K562 (cell line): ENCODE measurements at regions not wholly inside any gene's neighbourhood (a gene's known extent, or its start where the extent isn't known, plus 50 kb on each side); places are given as distances from the start of the nearest gene placed in this dataset.

ENCODE experiments used
- CTCF ChIP-seq, 3 experiments: IDR thresholded peaks in 2 of 3; conservative IDR thresholded peaks in 1 of 3; 2 replicates each; pipeline ENCODE4 v1.5.1; 2011 to 2012; ENCODE audit warnings: low read length in 3 of 3, mild to moderate bottlenecking in 3 of 3, control low read depth in 2 of 3, improper control_type of control experiment in 1 of 3, inconsistent platforms in 1 of 3, low read depth in 1 of 3, mixed read lengths in 1 of 3, moderate library complexity in 1 of 3; ENCODE audit not compliant: insufficient read depth in 2 of 3
- ETV6 ChIP-seq, 3 experiments: fragments of 150-350 bp in 1 of 3; sonication (generic) in 1 of 3; formaldehyde crosslinking in 1 of 3; IDR thresholded peaks; 2 replicates each; pipeline versions ENCODE4 v1.6.1 to v1.8.0; 2014 to 2022; ENCODE audit warnings: borderline replicate concordance in 2 of 3, low read depth in 2 of 3, antibody characterized with exemption in 1 of 3, low read length in 1 of 3, mild to moderate bottlenecking in 1 of 3, missing genetic modification reagents in 1 of 3
- EZH2 ChIP-seq: IDR thresholded peaks from 2 replicates; pipeline ENCODE4 v1.6.1; 2012; ENCODE audit warnings: low read depth, mild to moderate bottlenecking, inconsistent platforms, low read length, borderline replicate concordance
- MLX ChIP-seq, 2 experiments: fragments of 450-650 bp in 1 of 2; sonication (generic) in 1 of 2; formaldehyde crosslinking; conservative IDR thresholded peaks; 2 replicates each; pipeline versions ENCODE4 v1.4.0 to v1.8.1; 2020 to 2022; ENCODE audit warnings: mild to moderate bottlenecking in 1 of 2, missing genetic modification reagents in 1 of 2
- ZNF274 ChIP-seq: IDR thresholded peaks from 2 replicates; pipeline ENCODE4 v1.6.1; 2011; ENCODE audit warnings: low read depth, mild to moderate bottlenecking, low read length, moderate library complexity, borderline replicate concordance

GRCh38 chr10:34002896-34003295 lies 668.4 kb upstream of the NRP1 start:
- TF ChIP-seq CTCF (IDR thresholded peaks at IDR 0.05 in 2 of 3, conservative IDR thresholded peaks at IDR 0.05 in 1 of 3; ENCODE audit: insufficient read depth in 2 of 3, low read depth in 1 of 3, low read length in 3 of 3) (no peak), ZNF274 (no peak), ETV6 (IDR thresholded peaks at IDR 0.05; ENCODE audit: borderline replicate concordance in 1 of 2, low read depth in 2 of 2, low read length in 1 of 2) (no peak), ETV6 (CRISPR knock-in tag; IDR thresholded peaks at IDR 0.05; ENCODE audit: borderline replicate concordance) (no peak), EZH2 (no peak), MLX (CRISPR knock-in tag; conservative IDR thresholded peaks at IDR 0.05) (no peak)
